ENCODE measurements at regions not wholly inside any gene's neighbourhood (a gene's known extent, or its start where the extent isn't known, plus 50 kb on each side); places are given as distances from the start of the nearest gene placed in this dataset.

GRCh38 chr22:48905206-48905975 is 922.3 kb downstream of the BRD1 start:
- TF ChIP-seq ZNF133 (tag by site-specific recombination; IDR thresholded peaks at IDR 0.05) (no peak), ZNF514 (tag by site-specific recombination; IDR thresholded peaks at IDR 0.05) (no peak), ZNF274 (IDR thresholded peaks at IDR 0.05; ENCODE audit: low read length) (no peak), ZNF274 (tag by site-specific recombination; IDR thresholded peaks at IDR 0.05; ENCODE audit: borderline replicate concordance) (no peak), PRDM2 (tag by site-specific recombination; IDR thresholded peaks at IDR 0.05; ENCODE audit: borderline replicate concordance) (no peak), SETDB1 (IDR thresholded peaks at IDR 0.05; ENCODE audit: insufficient read length, low read length) (no peak), ZNF433 (tag by site-specific recombination; IDR thresholded peaks at IDR 0.05; ENCODE audit: low read depth) (no peak), YY1 (tag by site-specific recombination; IDR thresholded peaks at IDR 0.05) (no peak)
- TF ChIP-seq, protein P1, sequence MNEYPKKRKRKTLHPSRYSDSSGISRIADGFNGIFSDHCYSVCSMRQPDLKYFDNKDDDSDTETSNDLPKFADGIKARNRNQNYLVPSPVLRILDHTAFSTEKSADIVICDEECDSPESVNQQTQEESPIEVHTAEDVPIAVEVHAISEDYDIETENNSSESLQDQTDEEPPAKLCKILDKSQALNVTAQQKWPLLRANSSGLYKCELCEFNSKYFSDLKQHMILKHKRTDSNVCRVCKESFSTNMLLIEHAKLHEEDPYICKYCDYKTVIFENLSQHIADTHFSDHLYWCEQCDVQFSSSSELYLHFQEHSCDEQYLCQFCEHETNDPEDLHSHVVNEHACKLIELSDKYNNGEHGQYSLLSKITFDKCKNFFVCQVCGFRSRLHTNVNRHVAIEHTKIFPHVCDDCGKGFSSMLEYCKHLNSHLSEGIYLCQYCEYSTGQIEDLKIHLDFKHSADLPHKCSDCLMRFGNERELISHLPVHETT (tag by site-specific recombination; IDR thresholded peaks at IDR 0.05): no peak
- TF ChIP-seq, protein P2, sequence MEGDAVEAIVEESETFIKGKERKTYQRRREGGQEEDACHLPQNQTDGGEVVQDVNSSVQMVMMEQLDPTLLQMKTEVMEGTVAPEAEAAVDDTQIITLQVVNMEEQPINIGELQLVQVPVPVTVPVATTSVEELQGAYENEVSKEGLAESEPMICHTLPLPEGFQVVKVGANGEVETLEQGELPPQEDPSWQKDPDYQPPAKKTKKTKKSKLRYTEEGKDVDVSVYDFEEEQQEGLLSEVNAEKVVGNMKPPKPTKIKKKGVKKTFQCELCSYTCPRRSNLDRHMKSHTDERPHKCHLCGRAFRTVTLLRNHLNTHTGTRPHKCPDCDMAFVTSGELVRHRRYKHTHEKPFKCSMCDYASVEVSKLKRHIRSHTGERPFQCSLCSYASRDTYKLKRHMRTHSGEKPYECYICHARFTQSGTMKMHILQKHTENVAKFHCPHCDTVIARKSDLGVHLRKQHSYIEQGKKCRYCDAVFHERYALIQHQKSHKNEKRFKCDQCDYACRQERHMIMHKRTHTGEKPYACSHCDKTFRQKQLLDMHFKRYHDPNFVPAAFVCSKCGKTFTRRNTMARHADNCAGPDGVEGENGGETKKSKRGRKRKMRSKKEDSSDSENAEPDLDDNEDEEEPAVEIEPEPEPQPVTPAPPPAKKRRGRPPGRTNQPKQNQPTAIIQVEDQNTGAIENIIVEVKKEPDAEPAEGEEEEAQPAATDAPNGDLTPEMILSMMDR (tag by site-specific recombination; IDR thresholded peaks at IDR 0.05): no peak
- TF ChIP-seq, protein P3, sequence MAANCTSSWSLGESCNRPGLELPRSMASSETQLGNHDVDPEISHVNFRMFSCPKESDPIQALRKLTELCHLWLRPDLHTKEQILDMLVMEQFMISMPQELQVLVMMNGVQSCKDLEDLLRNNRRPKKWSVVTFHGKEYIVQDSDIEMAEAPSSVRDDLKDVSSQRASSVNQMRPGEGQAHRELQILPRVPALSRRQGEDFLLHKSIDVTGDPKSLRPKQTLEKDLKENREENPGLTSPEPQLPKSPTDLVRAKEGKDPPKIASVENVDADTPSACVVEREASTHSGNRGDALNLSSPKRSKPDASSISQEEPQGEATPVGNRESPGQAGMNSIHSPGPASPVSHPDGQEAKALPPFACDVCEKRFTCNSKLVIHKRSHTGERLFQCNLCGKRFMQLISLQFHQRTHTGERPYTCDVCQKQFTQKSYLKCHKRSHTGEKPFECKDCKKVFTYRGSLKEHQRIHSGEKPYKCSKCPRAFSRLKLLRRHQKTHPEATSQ (tag by site-specific recombination; IDR thresholded peaks at IDR 0.05): no peak
- TF ChIP-seq, protein P4, sequence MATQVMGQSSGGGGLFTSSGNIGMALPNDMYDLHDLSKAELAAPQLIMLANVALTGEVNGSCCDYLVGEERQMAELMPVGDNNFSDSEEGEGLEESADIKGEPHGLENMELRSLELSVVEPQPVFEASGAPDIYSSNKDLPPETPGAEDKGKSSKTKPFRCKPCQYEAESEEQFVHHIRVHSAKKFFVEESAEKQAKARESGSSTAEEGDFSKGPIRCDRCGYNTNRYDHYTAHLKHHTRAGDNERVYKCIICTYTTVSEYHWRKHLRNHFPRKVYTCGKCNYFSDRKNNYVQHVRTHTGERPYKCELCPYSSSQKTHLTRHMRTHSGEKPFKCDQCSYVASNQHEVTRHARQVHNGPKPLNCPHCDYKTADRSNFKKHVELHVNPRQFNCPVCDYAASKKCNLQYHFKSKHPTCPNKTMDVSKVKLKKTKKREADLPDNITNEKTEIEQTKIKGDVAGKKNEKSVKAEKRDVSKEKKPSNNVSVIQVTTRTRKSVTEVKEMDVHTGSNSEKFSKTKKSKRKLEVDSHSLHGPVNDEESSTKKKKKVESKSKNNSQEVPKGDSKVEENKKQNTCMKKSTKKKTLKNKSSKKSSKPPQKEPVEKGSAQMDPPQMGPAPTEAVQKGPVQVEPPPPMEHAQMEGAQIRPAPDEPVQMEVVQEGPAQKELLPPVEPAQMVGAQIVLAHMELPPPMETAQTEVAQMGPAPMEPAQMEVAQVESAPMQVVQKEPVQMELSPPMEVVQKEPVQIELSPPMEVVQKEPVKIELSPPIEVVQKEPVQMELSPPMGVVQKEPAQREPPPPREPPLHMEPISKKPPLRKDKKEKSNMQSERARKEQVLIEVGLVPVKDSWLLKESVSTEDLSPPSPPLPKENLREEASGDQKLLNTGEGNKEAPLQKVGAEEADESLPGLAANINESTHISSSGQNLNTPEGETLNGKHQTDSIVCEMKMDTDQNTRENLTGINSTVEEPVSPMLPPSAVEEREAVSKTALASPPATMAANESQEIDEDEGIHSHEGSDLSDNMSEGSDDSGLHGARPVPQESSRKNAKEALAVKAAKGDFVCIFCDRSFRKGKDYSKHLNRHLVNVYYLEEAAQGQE (tag by site-specific recombination; IDR thresholded peaks at IDR 0.05): no peak
